DMS53 treated with DMSO at 0.1 percent for 48 hours (cell line): ENCODE measurements at regions not wholly inside any gene's neighbourhood (a gene's known extent, or its start where the extent isn't known, plus 50 kb on each side); places are given as distances from the start of the nearest gene placed in this dataset.
"Not testable (repeated sequence)": the region's sequence is repeated elsewhere in the genome, so short reads cannot be mapped to it uniquely, and the experiment has no call there.

Experiments used
- DNase-seq: peaks from one replicate; lab custom pipeline; 2025; ENCODE audit not compliant: unreplicated experiment; lab: John Stamatoyannopoulos, UW

GRCh38 chr6:65971252-65971651, 264.2 kb upstream of the EYS start:
- not testable (repeated sequence) for DNase-seq

- DNase-seq: no peak
These were observed 257.2 kb upstream of the EYS start for GRCh38 chr6:65964261-65964660.

- no peak for DNase-seq
These were observed 248.0 kb upstream of the EYS start for GRCh38 chr6:65955034-65955433.

GRCh38 chr6:65948062-65948461, 241.0 kb upstream of the EYS start:
- DNase-seq: no peak

DNA sequence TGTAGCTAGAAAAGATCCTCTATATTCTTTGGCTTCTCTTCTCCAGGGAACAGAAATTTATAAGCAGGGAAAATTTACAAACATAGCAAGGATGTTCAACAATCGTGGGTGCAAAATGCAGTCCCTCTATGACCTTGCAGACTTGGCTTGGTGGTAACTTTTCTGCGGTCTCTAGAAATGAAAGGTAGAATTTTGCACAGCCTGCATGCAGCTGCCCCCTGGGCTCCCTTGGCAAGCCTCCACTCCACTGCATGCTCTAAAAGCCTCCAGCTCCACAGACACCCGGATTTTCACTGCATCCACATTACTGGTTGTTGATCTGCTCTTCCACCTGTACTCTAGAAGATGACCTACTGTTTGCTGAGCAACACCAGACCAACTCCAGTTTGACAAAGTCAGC, 236.5 kb upstream of the EYS start:
- DNase-seq: no peak

- DNase-seq: no peak
These were observed 236.0 kb upstream of the EYS start for GRCh38 chr6:65943051-65943450.

DNA sequence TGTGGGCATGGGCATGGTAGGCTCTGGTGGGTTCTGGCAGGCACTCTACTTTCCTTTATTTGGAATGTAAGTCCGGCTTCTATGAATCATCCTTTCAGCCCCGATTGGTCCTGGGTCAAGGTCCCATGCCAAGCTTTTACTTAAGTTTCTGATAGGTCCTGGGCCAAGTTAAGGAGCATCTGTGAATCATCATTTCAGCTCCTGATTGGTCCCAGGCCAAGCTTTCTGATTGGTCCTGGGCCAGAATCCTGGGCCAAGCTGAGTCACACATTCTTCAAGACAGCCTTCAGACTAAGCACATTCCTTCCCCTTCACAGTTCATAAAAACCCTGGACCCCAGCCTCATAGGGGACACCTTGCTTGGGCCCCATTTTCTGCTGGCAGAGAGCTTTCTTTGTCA, 231.0 kb upstream of the EYS start:
- DNase-seq: no peak

DNA sequence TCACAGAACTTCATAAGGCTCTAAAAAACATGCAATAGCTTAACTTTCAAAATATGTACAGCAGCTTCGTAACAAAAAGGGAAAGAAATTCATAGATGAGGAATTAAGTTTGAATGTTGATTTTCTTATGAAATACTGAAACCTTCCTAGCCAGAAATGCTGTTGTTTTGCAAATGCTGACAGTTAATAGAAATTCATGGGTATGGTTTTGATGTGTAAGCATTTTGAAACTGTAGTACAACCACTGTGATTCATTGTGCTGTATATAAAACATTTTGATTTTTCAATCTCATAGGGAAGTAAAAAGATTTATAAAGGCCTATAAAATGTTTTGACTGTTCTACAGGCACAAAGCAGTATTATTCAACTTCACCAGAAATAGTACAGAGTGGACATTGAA, 228.4 kb upstream of the EYS start:
- DNase-seq: no peak

DNA sequence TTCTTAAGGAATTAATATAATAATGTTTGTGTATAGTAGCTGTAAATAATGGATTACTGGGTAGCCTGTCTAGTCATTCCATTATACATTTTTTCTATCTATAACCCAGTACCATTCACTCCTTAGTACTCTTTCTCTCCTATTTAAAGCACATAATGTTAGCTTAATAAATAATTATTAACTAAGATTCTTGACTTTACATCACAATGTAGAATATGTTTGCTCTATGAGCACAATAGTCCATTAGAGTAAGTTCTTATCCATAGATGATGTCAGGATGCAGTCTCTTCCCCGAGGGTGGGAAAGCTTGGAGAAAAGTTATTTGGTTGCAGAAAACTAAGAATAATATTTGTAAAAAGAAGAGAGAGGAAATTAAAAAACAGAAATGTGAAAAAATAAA, 226.4 kb upstream of the EYS start:
- peak; percentile 18 for DNase-seq

- no peak for DNase-seq
These were observed 220.1 kb upstream of the EYS start for GRCh38 chr6:65927141-65927540.

- no peak for DNase-seq
These were observed 217.4 kb upstream of the EYS start for GRCh38 chr6:65924411-65924810.

DNA sequence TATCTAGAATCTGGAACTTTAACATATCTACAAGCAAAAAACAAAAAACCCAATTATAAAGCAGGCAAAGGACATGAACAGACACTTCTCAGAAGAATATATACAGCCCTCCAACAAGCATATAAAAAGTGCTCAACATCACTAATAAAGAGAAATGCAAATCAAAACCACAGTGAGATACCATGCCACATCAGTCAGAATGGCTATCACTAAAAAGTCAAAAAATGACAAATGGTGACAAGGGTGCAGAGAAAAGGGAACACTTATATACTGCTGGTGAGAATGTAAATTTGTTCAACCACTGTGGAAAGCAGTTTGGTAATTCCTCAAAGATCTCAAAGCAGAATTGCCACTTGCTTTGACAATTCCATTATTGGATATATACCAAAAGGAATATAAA, 215.0 kb upstream of the EYS start:
- DNase-seq: no peak

- no peak for DNase-seq
These were observed 201.0 kb upstream of the EYS start for GRCh38 chr6:65908065-65908464.

- no peak for DNase-seq
These were observed 197.0 kb upstream of the EYS start for GRCh38 chr6:65903992-65904391.

- no peak for DNase-seq
These were observed 193.9 kb upstream of the EYS start for GRCh38 chr6:65900928-65901327.

GRCh38 chr6:65896140-65896539, 189.1 kb upstream of the EYS start:
- no peak for DNase-seq

- DNase-seq: no peak
These were observed 169.6 kb upstream of the EYS start for GRCh38 chr6:65876668-65877067.

GRCh38 chr6:65852369-65852852, 145.4 kb upstream of the EYS start:
- DNase-seq: no peak

DNA sequence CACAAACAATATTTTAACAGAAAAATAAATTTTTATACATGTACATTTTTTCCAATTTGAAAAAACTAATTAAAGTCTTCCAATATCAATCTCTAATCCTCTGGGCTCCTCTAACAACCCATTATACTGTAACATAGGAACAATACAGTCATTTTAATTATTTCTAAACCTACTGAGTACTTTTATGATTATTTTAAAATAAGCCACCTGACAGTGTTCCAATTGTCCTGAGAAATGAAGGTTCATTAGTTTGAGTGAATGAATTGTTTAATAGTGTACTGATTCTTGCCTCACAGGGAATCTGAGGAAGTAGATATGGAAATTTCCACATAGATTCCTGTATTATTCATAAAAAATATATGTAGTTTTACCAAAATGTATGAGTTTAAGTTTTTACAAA, 123.1 kb upstream of the EYS start:
- no peak for DNase-seq

DNA sequence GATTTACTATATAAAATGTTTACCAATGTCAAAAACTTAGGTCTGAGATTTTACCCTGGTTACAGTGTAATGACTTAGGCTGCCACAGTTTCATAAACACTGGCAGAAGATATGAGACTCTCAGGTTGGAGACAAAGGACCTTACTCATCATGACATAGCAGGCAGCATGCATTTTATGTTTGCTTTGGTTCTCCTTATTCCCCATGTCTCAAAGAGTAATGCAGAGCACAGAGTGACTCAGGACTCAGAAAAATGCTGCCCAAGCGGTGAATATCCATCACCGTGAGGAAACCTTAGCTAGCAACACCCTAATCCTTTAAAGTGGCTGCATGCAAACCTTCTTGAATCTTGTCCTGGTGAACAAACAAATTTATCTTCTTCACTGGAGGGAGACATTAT, 112.1 kb upstream of the EYS start:
- DNase-seq: peak; percentile 40

- no peak for DNase-seq
These were observed 111.5 kb upstream of the EYS start for GRCh38 chr6:65818576-65818975.

GRCh38 chr6:65816991-65817390, 110.0 kb upstream of the EYS start:
- DNase-seq: no peak

DNA sequence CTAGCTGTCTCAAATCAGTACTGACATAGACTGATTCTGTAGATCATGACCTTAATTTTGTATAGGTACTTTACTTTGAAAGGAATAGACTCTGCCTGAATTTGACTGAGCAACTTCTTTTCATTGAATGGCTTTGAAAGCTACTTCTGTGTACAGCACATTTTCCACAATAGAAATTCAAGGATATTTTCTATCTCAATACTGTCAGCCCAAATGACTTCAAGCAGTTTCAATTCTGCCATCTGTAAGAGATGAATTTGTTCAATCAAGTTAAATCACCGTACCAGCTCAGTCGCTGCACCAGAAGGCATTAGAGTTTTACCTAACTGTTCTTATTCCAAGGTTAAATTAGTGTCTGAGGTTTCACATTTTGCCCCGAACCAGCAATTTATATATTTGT, 107.0 kb upstream of the EYS start:
- DNase-seq: no peak

- no peak for DNase-seq
These were observed 96.2 kb upstream of the EYS start for GRCh38 chr6:65803186-65803585.
